MCF 10A (cell line): ENCODE measurements at regions not wholly inside any gene's neighbourhood (a gene's known extent, or its start where the extent isn't known, plus 50 kb on each side); places are given as distances from the start of the nearest gene placed in this dataset.

Experiments used
- BruUV-seq: library from RNA; stranded (reverse); fragments of 400-500 nt; replicated peaks from 2 replicates; lab custom pipeline; 2021; lab: Mats Ljungman, UMichigan
- CTCF ChIA-PET: fragments of 300-600 bp; sonication (Branson Sonifier 250); formaldehyde crosslinking; extraction: SDS; loops from one replicate; lab custom pipeline; 2021; ENCODE audit warnings: antibody characterized with exemption, inconsistent platforms; lab: Yijun Ruan, JAX
- POLR2A ChIA-PET: fragments of 300-600, 350-650 bp; sonication (Branson Sonifier 250); formaldehyde crosslinking; extraction: SDS; loops from one replicate; lab custom pipeline; 2020; ENCODE audit warnings: antibody characterized with exemption, inconsistent platforms; lab: Yijun Ruan, JAX
- DNase-seq: peaks from one replicate; pipeline ENCODE4 v3.0.0-alpha.2; 2018; ENCODE audit not compliant: unreplicated experiment
- H3K27ac Mint-ChIP-seq: one replicate; pipeline ENCODE4 v1.8.0; 2022; ENCODE audit warnings: mild to moderate bottlenecking, low read depth, mixed read lengths; ENCODE audit not compliant: unreplicated experiment
- H3K27me3 Mint-ChIP-seq: one replicate; pipeline ENCODE4 v1.8.0; 2022; ENCODE audit warnings: mixed read lengths; ENCODE audit not compliant: insufficient read depth, unreplicated experiment
- H3K36me3 Mint-ChIP-seq: one replicate; pipeline ENCODE4 v1.8.0; 2022; ENCODE audit warnings: mild to moderate bottlenecking, moderate library complexity, mixed read lengths; ENCODE audit not compliant: insufficient read depth, unreplicated experiment
- H3K4me1 Mint-ChIP-seq: one replicate; pipeline ENCODE4 v1.8.0; 2022; ENCODE audit warnings: mixed read lengths; ENCODE audit not compliant: insufficient read depth, unreplicated experiment
- H3K4me3 Mint-ChIP-seq: one replicate; pipeline ENCODE4 v1.8.0; 2022; ENCODE audit warnings: mild to moderate bottlenecking, moderate library complexity, mixed read lengths; ENCODE audit not compliant: unreplicated experiment
- H3K9me3 Mint-ChIP-seq: one replicate; pipeline ENCODE4 v1.8.0; 2022; ENCODE audit warnings: mixed read lengths; ENCODE audit not compliant: unreplicated experiment
- CTCF ChIP-seq: fragments of 200-600 bp; IDR thresholded peaks from one replicate; pipeline ENCODE4 v1.8.0; 2022; ENCODE audit warnings: antibody characterized with exemption, mild to moderate bottlenecking; ENCODE audit not compliant: unreplicated experiment
- intact Hi-C: fragments of 100-400 bp; cut with micrococcal nuclease; formaldehyde crosslinking; loops from 2 replicates; pipeline ENCODE4 v1.14.1; 2022

- ChIA-PET POLR2A (no interaction called here), CTCF (interaction anchor here (0.7 kb wide), 1 partner anchor 940 kb away, joined by 3 read pairs; no protein-coding TSS in a partner anchor)
- no peaks in the 10 kb centered on the region for H3K4me1 Mint-ChIP-seq
- intact Hi-C loops: no loop called here
- no peak for TF ChIP-seq CTCF
- no TSS peak for BruUV-seq
- no peaks in the 10 kb centered on the region for H3K36me3 Mint-ChIP-seq
- DNase-seq: peak; percentile 45
- no peak overlapping the region for H3K27ac Mint-ChIP-seq
- no peaks in the 10 kb centered on the region for H3K27me3 Mint-ChIP-seq
- H3K9me3 Mint-ChIP-seq: no peaks in the 10 kb centered on the region
- no peak overlapping the region for H3K4me3 Mint-ChIP-seq
These were observed 169.7 kb downstream of the PDHA2 start for GRCh38 chr4:96009427-96010119.

GRCh38 chr4:96012687-96013086 lies 172.8 kb downstream of the PDHA2 start:
- no peak for TF ChIP-seq CTCF
- Mint-ChIP-seq H3K36me3 (no peaks in the 10 kb centered on the region), H3K4me3 (no peak overlapping the region), H3K27me3 (no peaks in the 10 kb centered on the region), H3K27ac (no peak overlapping the region), H3K9me3 (no peaks in the 10 kb centered on the region), H3K4me1 (peaks cover 11% of the 10 kb centered on the region)
- intact Hi-C loops: no loop called here
- ChIA-PET POLR2A (no interaction called here), CTCF (no interaction called here)
- no TSS peak for BruUV-seq
- DNase-seq: no peak

- H3K27ac Mint-ChIP-seq: peak overlapping the region; percentile 57
- no peaks in the 10 kb centered on the region for H3K27me3 Mint-ChIP-seq
- POLR2A ChIA-PET: no interaction called here
- BruUV-seq: no TSS peak
- no peaks in the 10 kb centered on the region for H3K9me3 Mint-ChIP-seq
- no peak for TF ChIP-seq CTCF
- no peaks in the 10 kb centered on the region for H3K36me3 Mint-ChIP-seq
- CTCF ChIA-PET: interaction anchor here (0.7 kb wide), 1 partner anchor 12 kb away, joined by 4 read pairs; no protein-coding TSS in a partner anchor
- intact Hi-C loops: no loop called here
- DNase-seq: peak; percentile 42
- H3K4me1 Mint-ChIP-seq: peaks cover 11% of the 10 kb centered on the region
- H3K4me3 Mint-ChIP-seq: no peak overlapping the region
These were observed 176.9 kb downstream of the PDHA2 start for GRCh38 chr4:96016634-96017299.

- POLR2A ChIA-PET: no interaction called here
- Mint-ChIP-seq H3K9me3 (no peaks in the 10 kb centered on the region), H3K4me1 (no peaks in the 10 kb centered on the region), H3K27ac (no peak overlapping the region), H3K4me3 (no peak overlapping the region), H3K27me3 (no peaks in the 10 kb centered on the region), H3K36me3 (no peaks in the 10 kb centered on the region)
- CTCF ChIA-PET: no interaction called here
- no TSS peak for BruUV-seq
- intact Hi-C loops: no loop called here
- TF ChIP-seq CTCF: no peak
- no peak for DNase-seq
These were observed 185.1 kb downstream of the PDHA2 start for GRCh38 chr4:96025011-96025410.
